Posterior vena cava (tissue), 2 donors: ENCODE measurements at regions not wholly inside any gene's neighbourhood (a gene's known extent, or its start where the extent isn't known, plus 50 kb on each side); places are given as distances from the start of the nearest gene placed in this dataset.
"Not testable (repeated sequence)": the region's sequence is repeated elsewhere in the genome, so short reads cannot be mapped to it uniquely, and the experiment has no call there.

Experiments used
- DNase-seq: peaks from one replicate; pipeline ENCODE4 v3.0.0-alpha.2; 2020; ENCODE audit warnings: low spot score
- intact Hi-C, 2 donors: fragments of 100-400 bp; cut with DNase I; formaldehyde crosslinking; loops; one replicate each; pipeline versions ENCODE4 v1.14.1 to v1.14.2; 2022 to 2023
- donor health status: DM: yes; HTN: yes; CAD: no.
- donor health status: DM: yes; HTN: yes; CAD: no.

DNA sequence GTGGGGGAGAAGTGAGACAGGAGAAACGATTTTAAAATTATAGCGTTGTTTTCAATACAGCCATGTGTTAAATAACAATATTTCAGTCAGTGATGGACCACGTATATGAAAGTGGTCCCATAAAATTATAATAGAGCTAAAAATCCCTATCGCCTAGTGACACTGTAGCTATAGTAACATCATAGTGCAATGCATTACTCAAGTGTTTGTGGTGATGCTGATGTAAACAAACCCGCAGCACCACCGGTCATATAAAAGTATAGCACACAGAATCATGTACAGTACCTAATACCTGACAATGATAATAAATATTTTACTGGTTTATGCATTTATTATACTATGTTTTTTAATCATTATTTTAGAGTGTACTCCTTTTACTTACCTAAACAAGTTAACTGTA lies 407.4 kb upstream of the SEMA6A start:
- no peak for DNase-seq
- intact Hi-C loops = no loop called here

- intact Hi-C loops = no loop called here
- no peak for DNase-seq
These were observed 406.0 kb upstream of the SEMA6A start for GRCh38 chr5:116980581-116980980.

GRCh38 chr5:116976767-116977166 lies 402.1 kb upstream of the SEMA6A start:
- intact Hi-C loops = no loop called here

DNA sequence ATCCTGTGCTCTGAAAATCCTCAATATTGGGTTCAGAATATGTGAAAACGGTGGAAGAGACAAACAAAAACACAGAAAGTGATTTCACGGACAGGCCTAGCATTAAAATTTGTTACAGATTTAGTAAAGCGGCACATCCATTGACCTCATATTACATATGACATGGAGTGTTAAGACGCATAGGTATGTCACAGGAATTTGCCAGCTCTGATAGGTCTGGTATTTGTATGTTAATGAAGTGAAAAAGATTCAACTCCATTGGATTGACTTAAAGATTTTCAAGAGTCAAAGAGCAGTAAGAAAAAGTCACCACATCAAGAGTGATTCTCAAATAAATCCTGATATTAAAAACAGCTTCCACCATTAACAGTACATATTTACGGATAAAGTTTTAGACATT lies 396.5 kb upstream of the SEMA6A start:
- DNase-seq = no peak
- intact Hi-C loops = no loop called here

More at GRCh38 chr5:116976767-116977166, 402.1 kb upstream of the SEMA6A start:
- no peak for DNase-seq

GRCh38 chr5:116970318-116970717 lies 395.7 kb upstream of the SEMA6A start:
- DNase-seq = no peak
- intact Hi-C loops = no loop called here

- intact Hi-C loops = no loop called here
- DNase-seq = no peak
These were observed 389.8 kb upstream of the SEMA6A start for GRCh38 chr5:116964438-116964837.

- DNase-seq = no peak
- intact Hi-C loops = no loop called here
These were observed 386.4 kb upstream of the SEMA6A start for GRCh38 chr5:116961021-116961420.

DNA sequence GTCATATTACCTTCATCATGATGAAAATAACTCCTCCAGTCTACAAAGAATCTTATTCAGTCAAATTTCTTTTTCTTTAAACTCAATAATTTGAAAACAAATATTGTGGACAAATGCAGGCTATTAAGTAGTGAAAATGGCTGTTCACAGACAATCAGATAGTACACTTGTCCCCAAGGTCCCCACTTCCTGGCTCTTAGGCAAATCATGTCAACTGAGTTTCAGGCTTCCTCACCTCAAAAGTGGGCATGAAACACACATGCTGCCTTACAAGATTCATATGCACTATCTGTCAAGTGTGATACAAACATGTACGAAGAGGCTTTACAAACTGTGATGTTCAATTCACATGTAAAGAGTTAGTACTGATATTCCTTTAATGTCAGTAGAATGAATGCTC lies 385.2 kb upstream of the SEMA6A start:
- no peak for DNase-seq
- intact Hi-C loops = no loop called here

- DNase-seq = no peak
- intact Hi-C loops = no loop called here
These were observed 378.8 kb upstream of the SEMA6A start for GRCh38 chr5:116953251-116953930.

GRCh38 chr5:116951219-116951618 lies 376.6 kb upstream of the SEMA6A start:
- intact Hi-C loops = no loop called here
- no peak for DNase-seq

DNA sequence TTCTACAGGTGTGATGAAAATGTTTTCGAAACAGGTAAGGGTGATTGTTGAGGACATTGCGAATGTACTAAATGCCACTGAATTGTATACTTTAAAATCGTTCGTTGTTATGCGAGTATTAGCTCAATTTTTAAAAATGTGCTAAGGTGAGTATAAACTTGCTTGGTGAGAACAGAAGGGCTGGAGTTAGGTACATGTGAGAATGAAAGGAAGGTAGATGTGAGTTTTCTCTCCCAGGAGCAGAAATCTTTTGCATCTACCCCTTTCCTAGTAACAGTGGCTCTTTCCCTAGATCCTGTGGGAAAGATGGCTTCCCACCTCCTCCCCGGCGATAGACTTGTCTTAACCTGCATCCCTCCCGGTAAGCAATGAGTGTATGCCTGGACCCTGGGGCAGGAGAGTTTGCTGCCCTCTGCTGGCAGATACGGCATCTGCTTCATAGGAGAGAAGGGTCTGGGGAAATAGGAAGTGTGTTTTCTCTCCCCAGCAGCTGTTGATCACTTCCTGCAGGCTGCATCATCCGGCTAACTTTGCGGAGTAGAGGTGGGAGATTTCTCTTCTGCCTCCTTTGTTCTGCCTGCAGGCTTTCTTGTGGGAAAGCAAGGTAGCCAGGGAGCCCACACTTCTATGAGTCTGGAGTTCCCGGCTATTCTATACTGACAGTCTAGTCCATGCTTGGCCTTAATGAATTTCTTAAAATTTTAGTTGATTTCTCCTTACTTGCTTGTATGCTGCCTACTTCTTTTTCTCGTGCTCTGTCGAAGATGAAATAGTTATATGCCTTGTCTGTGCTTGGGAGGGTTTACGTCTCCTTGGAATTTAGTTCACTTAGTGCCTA lies 373.3 kb upstream of the SEMA6A start:
- intact Hi-C loops = no loop called here
- peak; percentile 83 for DNase-seq

GRCh38 chr5:116945613-116946382 lies 371.2 kb upstream of the SEMA6A start:
- intact Hi-C loops, DNase-seq: not testable (repeated sequence)

GRCh38 chr5:116944183-116944582 lies 369.6 kb upstream of the SEMA6A start:
- intact Hi-C loops = no loop called here
- DNase-seq = no peak

- no peak for DNase-seq
- intact Hi-C loops = no loop called here
These were observed 368.0 kb upstream of the SEMA6A start for GRCh38 chr5:116942622-116943021.

DNA sequence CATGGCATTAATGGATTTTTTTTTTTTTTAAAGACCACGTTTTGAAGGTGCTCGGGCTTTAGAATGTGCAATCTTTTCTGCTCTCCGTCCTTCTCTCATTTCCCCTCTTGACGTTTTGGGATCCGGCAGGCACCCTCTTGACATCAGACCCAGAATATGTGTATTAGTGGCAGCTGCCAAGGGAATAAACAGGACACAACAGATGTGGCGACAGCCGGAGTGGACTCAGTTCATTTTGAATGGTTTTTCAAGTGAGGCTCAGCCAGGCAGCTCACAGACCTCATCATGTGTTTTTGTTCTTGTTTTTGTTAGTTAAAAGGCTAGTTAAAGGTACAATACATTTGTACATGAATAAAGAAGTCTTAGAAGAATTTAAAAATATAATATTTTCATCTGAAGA lies 365.0 kb upstream of the SEMA6A start:
- DNase-seq = no peak
- intact Hi-C loops = no loop called here

DNA sequence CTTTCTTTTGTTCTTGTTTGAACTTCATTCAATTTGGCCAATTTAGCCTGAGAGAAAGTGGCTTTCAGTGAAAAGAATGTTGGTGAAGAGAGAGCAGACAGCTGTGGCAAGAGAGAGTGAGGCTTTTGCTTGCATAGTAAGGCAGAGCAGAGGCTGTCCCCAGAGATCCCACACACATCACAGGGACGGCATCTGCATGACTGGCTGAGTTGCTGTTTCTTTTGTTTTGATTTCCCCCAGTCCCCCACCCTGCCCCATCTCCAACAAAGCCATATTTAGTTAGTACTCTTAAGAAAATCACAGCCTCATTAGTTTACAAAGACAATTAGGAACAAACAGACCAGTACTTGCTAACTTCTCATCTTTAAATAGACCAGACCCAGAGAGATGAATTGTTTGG lies 363.9 kb upstream of the SEMA6A start:
- intact Hi-C loops = no loop called here
- no peak for DNase-seq

DNA sequence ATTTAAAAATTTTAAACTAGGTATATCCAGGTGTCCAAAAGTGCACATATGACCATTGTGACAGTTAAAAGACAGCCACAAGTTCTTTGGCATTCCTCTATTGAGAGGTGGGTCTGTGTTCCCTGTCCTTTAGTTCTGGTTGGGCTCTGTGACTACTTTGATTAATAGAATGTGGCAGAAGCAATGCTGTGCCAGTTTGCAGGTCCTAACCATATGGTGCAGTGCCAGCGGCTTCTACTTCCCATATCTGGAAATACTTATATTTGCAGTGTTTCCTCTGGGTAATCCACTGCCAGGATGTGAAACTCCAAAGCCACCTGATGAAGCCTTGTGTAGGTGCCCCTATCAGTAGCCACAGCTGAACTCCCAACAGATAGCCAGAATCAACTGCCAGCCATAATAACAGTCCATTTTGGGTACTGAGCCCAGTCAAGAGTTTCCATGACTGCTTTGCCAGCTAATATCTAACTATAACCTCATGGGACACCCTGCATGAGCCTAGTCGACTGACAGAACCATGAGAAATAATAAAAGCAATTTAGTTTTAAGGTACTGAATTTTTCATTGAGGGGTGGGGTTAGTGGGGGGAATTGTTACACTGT lies 361.0 kb upstream of the SEMA6A start:
- DNase-seq = no peak
- intact Hi-C loops = no loop called here

DNA sequence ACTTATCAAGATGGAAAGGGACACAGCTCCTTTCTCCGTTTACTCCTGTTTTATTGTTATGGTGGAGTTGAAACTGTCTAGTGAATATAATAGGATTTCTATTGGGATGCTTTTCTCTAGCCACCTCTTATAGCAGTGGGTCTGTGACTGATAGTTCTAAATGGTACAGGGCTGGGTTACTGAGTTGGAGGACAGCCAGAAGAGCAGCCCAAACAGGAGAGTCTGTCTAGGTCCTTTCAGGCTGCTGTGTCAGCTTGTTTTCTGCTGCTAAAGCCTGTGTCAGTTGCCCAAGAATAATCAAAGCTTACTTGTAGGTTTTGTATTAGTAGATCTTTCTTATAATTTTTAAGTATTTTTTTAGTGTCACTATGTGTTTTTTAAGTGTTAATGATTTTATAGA lies 356.0 kb upstream of the SEMA6A start:
- no peak for DNase-seq
- intact Hi-C loops = no loop called here

GRCh38 chr5:116923344-116923743 lies 348.7 kb upstream of the SEMA6A start:
- intact Hi-C loops = no loop called here
- no peak for DNase-seq

GRCh38 chr5:116922532-116922931 lies 347.9 kb upstream of the SEMA6A start:
- intact Hi-C loops = no loop called here
- no peak for DNase-seq
